NB4 (cell line): ENCODE measurements at regions not wholly inside any gene's neighbourhood (a gene's known extent, or its start where the extent isn't known, plus 50 kb on each side); places are given as distances from the start of the nearest gene placed in this dataset.
"Not testable (repeated sequence)": the region's sequence is repeated elsewhere in the genome, so short reads cannot be mapped to it uniquely, and the experiment has no call there.

Source experiments
- MAX ChIP-seq: IDR thresholded peaks from 2 replicates; pipeline ENCODE4 v1.6.1; 2011; ENCODE audit warnings: low read depth, low read length
- MYC ChIP-seq: IDR thresholded peaks from 2 replicates; pipeline ENCODE4 v1.6.1; 2011; ENCODE audit warnings: low read depth, low read length
- POLR2A ChIP-seq: IDR thresholded peaks from 2 replicates; pipeline ENCODE4 v1.6.1; 2011; ENCODE audit warnings: mild to moderate bottlenecking; ENCODE audit not compliant: insufficient read length; ENCODE audit errors: extremely low read depth
- TF ChIP-seq, protein P1 (sequence below): IDR thresholded peaks from one replicate; pipeline ENCODE4 v1.5.1; 2012; ENCODE audit warnings: low read depth, low read length

DNA sequence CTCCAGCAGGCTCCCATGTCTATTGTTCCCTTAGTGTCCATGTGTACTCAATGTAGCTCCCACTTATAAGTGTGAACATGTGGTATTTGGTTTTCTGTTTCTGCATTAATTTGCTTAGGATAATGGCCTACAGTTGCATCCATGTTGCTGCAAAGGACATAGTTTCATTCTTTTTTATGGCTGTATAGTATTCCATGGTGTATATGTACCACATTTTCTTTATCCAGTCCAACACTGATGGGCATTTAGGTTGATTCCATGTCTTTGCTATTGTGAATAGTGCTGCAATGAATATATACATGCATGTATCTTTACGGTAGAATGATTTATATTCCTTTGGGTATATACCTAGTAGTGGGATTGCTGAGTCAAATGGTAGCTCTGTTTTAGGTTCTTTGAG, 116.5 kb upstream of the UGP2 start:
- TF ChIP-seq MYC, POLR2A, MAX: not testable (repeated sequence)
- TF ChIP-seq, protein P1, sequence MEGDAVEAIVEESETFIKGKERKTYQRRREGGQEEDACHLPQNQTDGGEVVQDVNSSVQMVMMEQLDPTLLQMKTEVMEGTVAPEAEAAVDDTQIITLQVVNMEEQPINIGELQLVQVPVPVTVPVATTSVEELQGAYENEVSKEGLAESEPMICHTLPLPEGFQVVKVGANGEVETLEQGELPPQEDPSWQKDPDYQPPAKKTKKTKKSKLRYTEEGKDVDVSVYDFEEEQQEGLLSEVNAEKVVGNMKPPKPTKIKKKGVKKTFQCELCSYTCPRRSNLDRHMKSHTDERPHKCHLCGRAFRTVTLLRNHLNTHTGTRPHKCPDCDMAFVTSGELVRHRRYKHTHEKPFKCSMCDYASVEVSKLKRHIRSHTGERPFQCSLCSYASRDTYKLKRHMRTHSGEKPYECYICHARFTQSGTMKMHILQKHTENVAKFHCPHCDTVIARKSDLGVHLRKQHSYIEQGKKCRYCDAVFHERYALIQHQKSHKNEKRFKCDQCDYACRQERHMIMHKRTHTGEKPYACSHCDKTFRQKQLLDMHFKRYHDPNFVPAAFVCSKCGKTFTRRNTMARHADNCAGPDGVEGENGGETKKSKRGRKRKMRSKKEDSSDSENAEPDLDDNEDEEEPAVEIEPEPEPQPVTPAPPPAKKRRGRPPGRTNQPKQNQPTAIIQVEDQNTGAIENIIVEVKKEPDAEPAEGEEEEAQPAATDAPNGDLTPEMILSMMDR: not testable (repeated sequence)
